ENCODE measurements at regions not wholly inside any gene's neighbourhood (a gene's known extent, or its start where the extent isn't known, plus 50 kb on each side); places are given as distances from the start of the nearest gene placed in this dataset.

DNA sequence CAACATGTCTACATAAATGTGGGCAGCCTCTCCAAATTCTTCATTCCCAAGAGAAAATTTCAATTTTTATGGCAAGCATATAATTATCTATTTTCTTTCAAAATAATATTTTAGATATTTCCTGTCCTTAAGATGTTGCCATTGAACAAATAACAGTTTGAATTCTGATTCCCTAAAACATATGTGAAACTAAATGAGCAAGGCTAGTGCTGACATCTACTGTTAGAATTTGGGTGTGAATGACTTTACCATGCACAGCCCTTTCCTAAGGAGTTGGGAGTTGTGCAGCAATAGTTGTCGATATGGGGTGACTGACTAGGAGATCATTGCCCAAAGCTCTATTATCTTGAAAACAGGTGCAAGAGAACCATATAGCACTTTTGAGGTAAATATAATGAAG is 108.2 kb upstream of the SLC38A4 start:
- TF ChIP-seq CTCF (IDR thresholded peaks at IDR 0.05) (peak; percentile 36 to 70 (median 59)), POLR2A (IDR thresholded peaks at IDR 0.05) (no peak)
- no peak overlapping the region for H3K27ac ChIP-seq
- H3K36me3 ChIP-seq: no peaks in the 10 kb centered on the region
- H3K4me1 ChIP-seq: no peaks in the 10 kb centered on the region
- DNase-seq: no peak
- no peaks in the 10 kb centered on the region for H3K9me3 ChIP-seq
- ATAC-seq: peak; percentile 51 to 72 (median 60)
- H3K27me3 ChIP-seq: no peaks in the 10 kb centered on the region
- WGBS, 4 donors: 18 to 39% (median 34%) methylated on average over 1 of the region's 1 CpG
- H3K4me3 ChIP-seq: no peak overlapping the region
- intact Hi-C loops (cut with DNase I): loop anchor here (2.0 to 10.0 kb wide), 12 partner anchors 252 to 812 kb away; no protein-coding TSS in a partner anchor

GRCh38 chr12:46934374-46935111 is 108.7 kb upstream of the SLC38A4 start:
- Histone ChIP-seq H3K36me3 (no peaks in the 10 kb centered on the region), H3K27me3 (no peaks in the 10 kb centered on the region), H3K4me3 (no peak overlapping the region), H3K9me3 (no peaks in the 10 kb centered on the region), H3K4me1 (no peaks in the 10 kb centered on the region), H3K27ac (no peak overlapping the region)
- intact Hi-C loops (cut with DNase I): loop anchor here in 9 of 10 donors (2.0 to 10.0 kb wide), 11 partner anchors 252 to 812 kb away; no protein-coding TSS in a partner anchor
- TF ChIP-seq CTCF (IDR thresholded peaks at IDR 0.05) (no peak), POLR2A (IDR thresholded peaks at IDR 0.05) (no peak)
- no peak for ATAC-seq
- DNase-seq: no peak
- WGBS, 4 donors: 81 to 84% (median 83%) methylated on average over 10 of the region's 10 CpGs

DNA sequence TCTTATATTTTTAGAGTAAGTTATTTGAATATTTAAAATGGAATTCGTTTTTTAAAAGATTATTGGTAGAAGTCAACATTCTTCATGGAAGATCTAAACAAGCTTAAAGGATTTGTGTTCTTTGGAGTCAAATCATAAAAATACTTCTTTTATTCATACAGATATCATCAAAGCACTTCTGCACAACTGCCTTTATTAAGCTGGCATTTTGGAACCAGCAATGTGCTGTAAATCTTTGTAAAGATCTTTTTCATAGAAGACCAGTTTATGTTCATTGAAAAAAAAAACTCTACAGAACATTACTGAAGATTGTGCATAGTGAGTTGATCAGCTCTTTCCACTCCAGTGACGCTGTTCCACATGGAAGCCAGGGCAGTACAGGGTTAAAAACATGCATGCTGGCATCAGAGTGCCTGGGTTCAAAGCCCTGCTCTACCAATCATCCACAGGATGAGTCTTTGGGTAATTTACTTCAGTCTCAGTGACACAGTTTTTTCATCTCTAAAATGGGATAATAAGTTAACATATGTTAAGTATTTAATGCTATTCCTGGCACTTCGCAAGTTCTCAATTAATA is 109.6 kb upstream of the SLC38A4 start:
- DNase-seq (no peak), ATAC-seq (no peak)
- H3K27me3 ChIP-seq: no peaks in the 10 kb centered on the region
- intact Hi-C loops (cut with DNase I): loop anchor here in 7 of 10 donors (2.0 to 10.0 kb wide), 7 partner anchors 259 to 811 kb away; no protein-coding TSS in a partner anchor
- 76 to 82% (median 79%) methylated on average over 3 of the region's 3 CpGs for WGBS, 4 donors
- no peaks in the 10 kb centered on the region for H3K4me1 ChIP-seq
- TF ChIP-seq POLR2A (IDR thresholded peaks at IDR 0.05) (no peak), CTCF (IDR thresholded peaks at IDR 0.05) (no peak)
- no peaks in the 10 kb centered on the region for H3K36me3 ChIP-seq
- no peak overlapping the region for H3K27ac ChIP-seq
- H3K4me3 ChIP-seq: no peak overlapping the region
- H3K9me3 ChIP-seq: no peaks in the 10 kb centered on the region

GRCh38 chr12:46936042-46936441 is 110.2 kb upstream of the SLC38A4 start:
- no peaks in the 10 kb centered on the region for H3K27me3 ChIP-seq
- ATAC-seq: no peak
- no peaks in the 10 kb centered on the region for H3K4me1 ChIP-seq
- H3K27ac ChIP-seq: no peak overlapping the region
- WGBS, 4 donors: 35 to 86% (median 68%) methylated on average over 2 of the region's 2 CpGs
- intact Hi-C loops (cut with DNase I): loop anchor here in 6 of 10 donors (10.0 kb wide), 4 partner anchors 591 to 811 kb away; no protein-coding TSS in a partner anchor
- DNase-seq: no peak
- H3K4me3 ChIP-seq: no peak overlapping the region
- no peaks in the 10 kb centered on the region for H3K36me3 ChIP-seq
- TF ChIP-seq POLR2A (IDR thresholded peaks at IDR 0.05) (no peak), CTCF (IDR thresholded peaks at IDR 0.05) (no peak)
- no peaks in the 10 kb centered on the region for H3K9me3 ChIP-seq

Measured in heart left ventricle (tissue), 16 donors.